Activated naive CD8-positive, alpha-beta T cell (primary cell): ENCODE measurements at regions not wholly inside any gene's neighbourhood (a gene's known extent, or its start where the extent isn't known, plus 50 kb on each side); places are given as distances from the start of the nearest gene placed in this dataset.

Experiments used
- H3K27ac Mint-ChIP-seq: one replicate; pipeline ENCODE4 v1.8.0; 2021; ENCODE audit warnings: mixed read lengths
- H3K27me3 Mint-ChIP-seq: one replicate; pipeline ENCODE4 v1.8.0; 2021; ENCODE audit warnings: mixed read lengths
- H3K36me3 Mint-ChIP-seq: one replicate; pipeline ENCODE4 v1.8.0; 2021; ENCODE audit warnings: mixed read lengths
- H3K4me1 Mint-ChIP-seq: one replicate; pipeline ENCODE4 v1.8.0; 2021; ENCODE audit warnings: low read depth, mixed read lengths
- H3K4me3 Mint-ChIP-seq: one replicate; pipeline ENCODE4 v1.8.0; 2021; ENCODE audit warnings: mild to moderate bottlenecking, mixed read lengths
- H3K9me3 Mint-ChIP-seq: one replicate; pipeline ENCODE4 v1.8.0; 2021; ENCODE audit warnings: low read depth, mixed read lengths

DNA sequence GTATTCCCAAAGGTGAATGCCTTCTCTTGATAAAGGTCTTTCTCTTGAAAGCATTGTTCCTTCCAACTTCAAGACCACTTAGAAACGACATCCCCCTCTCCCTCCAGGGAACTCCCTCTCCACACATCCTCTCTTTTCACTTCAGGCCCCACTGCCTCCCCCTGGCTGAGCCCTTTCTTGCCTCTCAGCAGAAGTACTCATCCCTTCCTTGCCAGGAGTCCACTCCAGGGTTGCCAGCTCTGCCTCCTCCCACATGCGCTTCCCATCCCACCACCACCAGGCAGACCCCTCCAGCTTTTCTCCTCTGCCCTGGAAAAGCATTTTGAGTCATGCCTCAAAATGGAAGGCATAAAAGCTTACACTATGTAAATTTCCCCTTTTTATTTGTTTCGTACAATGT, 126.3 kb upstream of the SALL3 start:
- Mint-ChIP-seq H3K4me1 (no peaks in the 10 kb centered on the region), H3K9me3 (peaks cover 6% of the 10 kb centered on the region), H3K36me3 (no peaks in the 10 kb centered on the region), H3K27me3 (peaks cover 8% of the 10 kb centered on the region), H3K4me3 (no peak overlapping the region), H3K27ac (no peak overlapping the region)

DNA sequence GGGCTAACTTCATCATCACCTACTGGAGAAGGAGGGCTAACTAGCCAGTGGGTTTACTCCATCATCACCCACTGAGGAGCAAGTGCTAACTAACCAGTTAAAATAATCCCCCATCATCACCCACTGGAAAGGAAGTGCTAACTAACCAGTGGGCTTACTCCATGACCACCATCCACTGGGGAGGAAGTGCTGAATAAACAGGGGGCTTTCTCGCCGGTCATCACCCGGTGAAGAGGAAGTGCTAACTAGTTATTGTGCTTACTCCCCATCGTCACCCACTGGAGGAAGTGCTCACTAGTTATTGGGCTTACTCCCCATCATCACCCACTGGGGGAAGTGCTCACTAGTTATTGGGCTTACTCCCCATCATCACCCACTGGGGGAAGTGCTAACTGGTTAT, 124.4 kb upstream of the SALL3 start:
- Mint-ChIP-seq H3K9me3 (peaks cover 6% of the 10 kb centered on the region), H3K4me3 (no peak overlapping the region), H3K36me3 (no peaks in the 10 kb centered on the region), H3K27me3 (peaks cover 9% of the 10 kb centered on the region), H3K27ac (no peak overlapping the region), H3K4me1 (no peaks in the 10 kb centered on the region)

DNA sequence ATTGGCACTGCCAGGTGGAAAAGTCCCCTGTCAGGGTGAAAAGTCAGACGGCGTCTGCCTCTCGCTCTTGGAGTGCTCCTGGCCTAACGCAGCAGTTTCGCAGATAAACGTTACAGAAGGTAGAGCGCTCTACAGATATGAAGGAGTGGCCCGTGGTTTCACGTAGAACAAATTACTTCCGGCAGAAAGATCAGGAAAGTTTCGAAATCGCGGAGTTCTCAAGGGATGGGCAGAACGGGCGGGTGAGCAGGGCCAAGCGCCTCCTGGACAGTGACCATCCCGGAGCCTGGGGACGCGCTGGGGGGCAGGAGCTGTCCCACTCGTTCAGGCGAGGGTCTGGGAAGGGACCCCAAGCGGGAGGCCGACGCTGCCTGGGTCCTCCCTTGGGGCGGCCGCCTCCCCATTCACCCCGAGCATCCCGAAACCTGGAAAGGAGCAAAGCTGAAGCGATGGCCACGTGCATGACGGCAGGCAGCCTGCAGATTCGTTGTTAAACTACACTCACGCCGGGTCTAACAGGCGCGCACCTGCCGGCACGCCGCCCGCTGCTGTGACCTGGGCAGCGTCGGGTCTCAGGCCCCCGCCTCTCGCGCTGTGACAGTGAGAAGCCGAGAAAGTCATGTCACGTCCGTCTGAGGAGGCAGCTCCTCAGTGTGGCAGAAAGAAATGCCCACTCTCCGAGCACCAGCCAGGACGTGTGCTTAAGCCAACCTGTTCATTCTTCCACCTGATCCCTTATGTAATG, 122.9 kb upstream of the SALL3 start:
- Mint-ChIP-seq H3K36me3 (no peaks in the 10 kb centered on the region), H3K4me1 (no peaks in the 10 kb centered on the region), H3K9me3 (peaks cover 4% of the 10 kb centered on the region), H3K27ac (no peak overlapping the region), H3K27me3 (peaks cover 17% of the 10 kb centered on the region), H3K4me3 (no peak overlapping the region)

DNA sequence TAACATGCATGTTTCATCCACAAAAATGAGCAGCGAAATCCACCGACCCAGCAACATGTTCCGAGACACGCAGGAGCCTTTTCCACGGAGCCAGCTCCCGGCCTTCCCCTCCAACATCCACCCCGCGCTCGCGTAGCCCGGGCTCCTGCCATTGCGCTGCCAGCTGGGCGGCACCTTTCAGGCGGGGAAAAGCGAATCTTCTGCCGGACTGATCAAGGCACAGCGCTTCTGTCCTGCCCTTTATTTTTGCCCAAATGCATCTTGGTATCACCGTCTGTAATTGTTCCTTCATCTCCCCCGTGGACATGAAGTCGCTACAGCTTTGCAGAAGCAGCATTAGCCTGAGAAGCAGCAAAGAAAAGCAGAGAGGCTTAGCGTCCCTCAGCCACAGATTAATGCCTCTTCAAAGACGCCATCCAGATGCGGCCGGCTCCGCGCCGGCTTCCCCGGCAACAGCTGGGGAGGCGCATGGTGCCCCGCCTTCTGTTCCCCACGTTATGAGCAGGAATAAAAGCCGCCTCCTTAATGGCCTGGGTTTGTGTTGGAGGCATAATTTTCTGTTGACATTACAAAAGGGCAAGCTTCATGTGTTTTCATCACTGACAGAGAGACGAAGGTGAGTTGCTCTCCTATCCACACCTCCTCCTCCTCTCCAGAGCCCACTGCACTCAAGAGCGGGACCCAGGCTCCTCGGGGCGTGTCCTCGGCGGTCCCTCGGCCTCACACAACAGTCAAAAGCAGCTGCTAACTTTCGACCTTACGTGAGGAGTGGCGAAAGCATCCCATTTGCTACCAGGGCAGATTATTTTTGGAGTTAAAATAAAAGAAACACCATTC, 122.1 kb upstream of the SALL3 start:
- Mint-ChIP-seq H3K36me3 (no peaks in the 10 kb centered on the region), H3K27ac (no peak overlapping the region), H3K27me3 (peaks cover 17% of the 10 kb centered on the region), H3K4me1 (no peaks in the 10 kb centered on the region), H3K4me3 (no peak overlapping the region), H3K9me3 (no peaks in the 10 kb centered on the region)

DNA sequence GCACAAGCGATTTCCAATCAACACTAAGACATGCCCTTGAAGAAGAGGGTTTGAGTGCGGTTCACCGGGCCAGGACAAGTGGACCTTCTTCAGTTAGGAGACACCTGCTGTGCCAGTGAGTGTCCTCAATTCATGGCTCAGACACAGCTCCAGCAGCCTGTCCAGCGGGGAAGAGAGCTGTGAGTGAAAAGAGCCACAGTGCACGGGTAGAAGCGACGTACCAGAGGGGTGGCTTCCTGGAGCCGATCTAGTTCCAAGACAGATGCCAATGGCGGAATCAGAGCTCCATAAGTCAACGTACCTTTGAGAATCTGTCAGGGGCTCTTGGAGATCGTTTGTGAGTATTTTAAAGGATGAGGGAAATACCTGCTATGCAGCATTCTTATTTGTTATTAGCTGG, 119.9 kb upstream of the SALL3 start:
- H3K9me3 Mint-ChIP-seq, result no peaks in the 10 kb centered on the region
- H3K27ac Mint-ChIP-seq, result no peak overlapping the region
- H3K4me1 Mint-ChIP-seq, result no peaks in the 10 kb centered on the region
- H3K27me3 Mint-ChIP-seq, result peaks cover 12% of the 10 kb centered on the region
- H3K36me3 Mint-ChIP-seq, result no peaks in the 10 kb centered on the region
- H3K4me3 Mint-ChIP-seq, result no peak overlapping the region

DNA sequence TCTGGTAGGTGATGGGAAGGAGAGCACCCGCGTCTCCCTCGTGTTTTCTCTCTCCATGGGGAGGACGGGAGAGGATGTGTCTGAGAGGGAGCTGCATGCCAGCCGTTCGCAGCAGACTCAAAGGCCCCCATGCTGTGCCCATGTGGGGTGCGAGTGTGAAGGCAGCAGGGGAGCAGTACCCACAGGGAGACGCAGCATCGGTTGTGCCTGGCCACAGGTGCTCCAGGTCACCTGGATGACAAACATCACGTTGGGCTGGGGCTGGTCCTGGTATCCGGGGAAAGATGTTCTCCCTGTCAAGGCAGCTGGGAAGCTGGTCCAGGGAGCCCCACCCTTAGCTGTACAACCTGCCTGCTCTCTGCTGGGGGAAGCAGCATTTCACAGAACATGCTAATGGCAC, 119.5 kb upstream of the SALL3 start:
- H3K36me3 Mint-ChIP-seq, result no peaks in the 10 kb centered on the region
- H3K4me1 Mint-ChIP-seq, result no peaks in the 10 kb centered on the region
- no peak overlapping the region for H3K27ac Mint-ChIP-seq
- no peaks in the 10 kb centered on the region for H3K9me3 Mint-ChIP-seq
- H3K27me3 Mint-ChIP-seq, result peaks cover 12% of the 10 kb centered on the region
- no peak overlapping the region for H3K4me3 Mint-ChIP-seq

DNA sequence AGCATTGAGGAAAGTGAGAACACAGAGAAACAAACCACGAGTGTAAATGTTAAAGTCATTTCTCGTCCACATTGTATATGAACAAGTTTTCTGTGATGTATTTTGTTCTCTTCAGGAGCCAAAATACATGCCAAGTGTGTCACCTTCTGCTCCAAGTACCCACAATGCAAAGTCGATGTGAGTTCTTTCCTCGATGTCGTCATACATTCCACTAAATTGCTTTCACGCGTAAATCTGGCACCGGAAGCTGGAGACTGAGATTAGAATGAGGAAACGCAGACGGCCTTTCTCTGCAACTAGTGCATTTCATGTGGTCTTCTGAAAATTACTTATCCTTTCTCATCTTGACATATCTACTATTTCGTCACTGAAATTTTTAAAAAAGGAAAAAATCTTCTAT, 118.5 kb upstream of the SALL3 start:
- peaks cover 12% of the 10 kb centered on the region for H3K27me3 Mint-ChIP-seq
- no peaks in the 10 kb centered on the region for H3K9me3 Mint-ChIP-seq
- H3K4me3 Mint-ChIP-seq, result no peak overlapping the region
- H3K27ac Mint-ChIP-seq, result no peak overlapping the region
- no peaks in the 10 kb centered on the region for H3K36me3 Mint-ChIP-seq
- no peaks in the 10 kb centered on the region for H3K4me1 Mint-ChIP-seq

DNA sequence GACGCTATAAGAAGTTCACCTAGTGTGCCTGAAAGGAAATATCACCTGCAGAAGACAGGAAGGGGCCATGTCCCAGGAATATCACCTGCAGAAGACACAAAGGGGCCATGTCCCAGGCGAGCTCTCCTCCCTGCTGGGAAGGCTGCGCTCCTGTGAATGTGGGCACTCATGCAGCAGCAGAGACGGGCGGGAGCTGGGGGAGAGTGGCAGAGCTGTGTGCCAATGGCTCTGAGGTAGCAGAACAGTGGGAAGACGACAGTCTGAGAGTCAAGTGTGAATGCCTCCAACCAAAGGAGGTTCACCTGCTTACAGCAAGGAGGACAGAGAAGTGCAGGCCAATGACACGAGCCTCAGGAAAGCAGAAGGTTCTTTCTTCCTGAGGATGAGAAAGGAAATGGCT, 117.9 kb upstream of the SALL3 start:
- Mint-ChIP-seq H3K4me1 (no peaks in the 10 kb centered on the region), H3K36me3 (no peaks in the 10 kb centered on the region), H3K27ac (no peak overlapping the region), H3K27me3 (peaks cover 12% of the 10 kb centered on the region), H3K4me3 (no peak overlapping the region), H3K9me3 (no peaks in the 10 kb centered on the region)

DNA sequence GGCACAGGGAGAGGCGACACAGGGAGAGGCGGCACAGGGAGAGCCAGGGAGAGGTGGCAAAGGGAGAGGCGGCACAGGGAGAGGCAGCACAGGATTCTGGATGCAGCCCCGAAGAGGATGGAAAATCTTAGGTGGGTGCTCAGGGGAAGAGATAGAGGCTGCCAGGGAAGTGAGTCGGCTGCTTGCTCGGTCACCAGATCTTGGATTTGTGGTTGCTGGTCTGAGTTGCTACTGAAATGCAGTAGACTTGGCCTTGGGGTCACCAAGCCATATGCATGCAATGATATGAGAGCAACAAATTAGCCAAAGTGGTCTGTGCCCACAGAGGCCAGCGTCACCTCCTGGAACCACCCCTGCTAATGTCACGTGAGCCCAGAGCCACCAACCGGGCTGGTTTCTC, 117.2 kb upstream of the SALL3 start:
- Mint-ChIP-seq H3K4me3 (no peak overlapping the region), H3K9me3 (no peaks in the 10 kb centered on the region), H3K27me3 (peaks cover 12% of the 10 kb centered on the region), H3K4me1 (no peaks in the 10 kb centered on the region), H3K27ac (no peak overlapping the region), H3K36me3 (no peaks in the 10 kb centered on the region)

DNA sequence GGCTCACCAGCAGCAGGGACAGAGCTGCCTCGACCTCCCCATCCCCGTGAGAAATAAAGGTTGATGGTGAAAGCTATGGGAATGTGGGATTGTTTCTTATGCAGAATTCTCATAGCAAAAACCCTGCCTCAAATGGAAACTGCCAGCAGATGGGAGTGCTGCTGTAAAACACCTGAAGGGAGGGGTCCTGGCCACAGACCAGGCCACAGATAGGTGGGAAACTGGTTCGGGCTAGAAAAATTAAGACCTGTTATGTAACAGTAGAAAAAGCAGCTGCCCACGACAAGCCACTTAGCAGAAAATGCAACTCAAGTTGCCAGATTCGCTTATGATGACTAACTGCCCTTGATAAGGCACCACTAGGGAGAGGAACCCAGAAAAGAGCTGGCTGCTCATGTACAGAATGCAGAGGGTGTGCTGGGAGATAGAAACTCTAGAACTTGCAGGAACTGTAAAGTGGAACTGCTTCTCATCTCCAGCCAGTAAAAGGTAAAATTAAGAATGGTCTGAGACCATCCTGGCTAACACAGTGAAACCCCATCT, 114.5 kb upstream of the SALL3 start:
- H3K9me3 Mint-ChIP-seq, result no peaks in the 10 kb centered on the region
- H3K36me3 Mint-ChIP-seq, result no peaks in the 10 kb centered on the region
- H3K27me3 Mint-ChIP-seq, result peaks cover 16% of the 10 kb centered on the region
- no peak overlapping the region for H3K27ac Mint-ChIP-seq
- no peak overlapping the region for H3K4me3 Mint-ChIP-seq
- no peaks in the 10 kb centered on the region for H3K4me1 Mint-ChIP-seq

DNA sequence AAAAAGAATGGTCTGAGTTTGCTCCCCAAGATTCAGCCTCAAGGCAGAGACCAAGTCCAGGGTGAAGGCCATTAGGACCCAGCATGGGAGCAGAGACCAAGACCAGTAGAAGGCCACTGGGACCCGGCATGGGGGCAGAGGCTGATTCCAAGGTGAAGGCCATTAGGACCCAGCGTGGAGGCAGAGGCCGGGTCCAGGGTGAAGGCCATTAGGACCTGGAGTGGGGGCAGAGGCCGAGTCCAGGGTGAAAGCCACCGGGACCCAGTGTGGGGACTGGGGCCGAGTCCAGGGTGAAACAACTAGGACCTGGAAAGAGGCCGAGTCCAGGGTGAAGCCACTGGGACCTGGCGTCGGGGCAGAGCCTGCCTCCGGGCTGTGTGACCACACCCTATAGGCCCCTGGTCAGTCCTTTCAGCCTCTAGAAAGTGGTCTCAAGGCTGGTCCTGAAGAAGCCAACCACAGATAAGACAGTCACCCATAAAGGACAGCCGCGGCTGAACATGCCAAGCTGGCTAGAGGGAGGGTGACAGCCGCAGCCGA, 113.8 kb upstream of the SALL3 start:
- Mint-ChIP-seq H3K36me3 (no peaks in the 10 kb centered on the region), H3K27ac (no peak overlapping the region), H3K9me3 (no peaks in the 10 kb centered on the region), H3K27me3 (peaks cover 12% of the 10 kb centered on the region), H3K4me1 (no peaks in the 10 kb centered on the region), H3K4me3 (no peak overlapping the region)

DNA sequence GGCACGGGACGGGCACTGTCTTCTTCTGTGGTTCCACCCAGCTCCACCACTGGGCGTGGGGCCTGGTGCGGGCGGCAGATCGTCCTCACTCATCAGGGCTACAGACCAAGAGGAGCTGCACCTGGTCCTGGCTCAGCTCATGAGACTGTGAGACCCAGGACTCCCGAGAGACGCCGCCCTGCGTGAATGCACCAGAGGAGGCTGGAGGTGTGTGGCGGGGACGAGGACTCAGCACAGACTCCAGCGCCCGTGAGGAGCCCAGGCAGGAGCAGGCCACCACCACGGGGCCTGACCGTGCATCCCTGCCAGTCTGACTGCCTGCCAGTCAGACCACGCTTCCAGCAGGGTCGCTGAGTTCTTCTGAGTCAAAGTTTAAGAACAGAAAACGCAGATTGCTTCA, 112.5 kb upstream of the SALL3 start:
- no peaks in the 10 kb centered on the region for H3K36me3 Mint-ChIP-seq
- no peaks in the 10 kb centered on the region for H3K9me3 Mint-ChIP-seq
- H3K4me3 Mint-ChIP-seq, result no peak overlapping the region
- peaks cover 6% of the 10 kb centered on the region for H3K27me3 Mint-ChIP-seq
- no peaks in the 10 kb centered on the region for H3K4me1 Mint-ChIP-seq
- no peak overlapping the region for H3K27ac Mint-ChIP-seq

DNA sequence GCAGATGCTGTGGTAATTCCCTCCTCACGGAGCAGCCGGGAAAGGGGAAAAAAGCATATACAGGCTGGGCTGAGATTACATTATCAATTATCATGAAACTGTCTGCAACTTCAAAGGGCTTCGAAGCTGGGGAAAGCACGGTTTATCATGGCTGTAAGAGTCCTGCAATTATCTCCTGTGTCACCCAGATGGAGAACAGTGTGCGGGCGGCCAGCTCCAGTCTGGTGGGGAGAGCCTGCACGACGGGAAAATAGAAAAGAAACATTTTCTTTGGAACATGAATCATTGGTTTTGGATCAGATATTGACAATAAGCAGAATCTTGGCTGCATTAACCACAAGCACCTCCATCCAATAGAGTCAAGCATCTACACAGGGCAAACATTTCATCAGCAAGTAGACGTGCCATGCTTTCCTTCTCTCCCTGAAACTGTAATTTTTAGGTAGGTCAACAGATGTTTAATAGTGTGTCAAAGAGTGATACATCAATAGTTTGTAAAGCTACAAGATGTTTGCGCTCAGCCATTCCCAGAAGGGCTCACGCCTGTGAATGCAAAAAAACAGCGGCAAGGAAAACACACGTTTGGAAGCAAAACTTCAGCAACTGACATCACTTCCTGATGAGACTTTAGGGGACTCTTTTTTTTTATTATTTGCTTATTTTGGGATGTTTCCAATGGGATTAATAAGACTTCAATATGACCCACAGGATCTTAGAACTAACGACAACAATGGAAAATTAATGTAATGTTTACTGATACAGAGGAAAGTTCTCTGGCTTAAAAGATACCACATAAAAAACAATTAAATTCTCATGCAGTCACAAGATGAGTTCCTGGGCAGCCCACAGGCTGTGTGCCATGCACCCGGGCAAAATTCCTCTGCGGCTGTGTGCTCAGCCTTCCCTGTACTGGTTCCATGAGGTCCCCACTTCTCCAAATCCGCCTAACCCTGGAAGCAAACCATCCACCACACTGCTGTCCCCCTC, 111.0 kb upstream of the SALL3 start:
- Mint-ChIP-seq H3K9me3 (no peaks in the 10 kb centered on the region), H3K27ac (no peak overlapping the region), H3K4me1 (no peaks in the 10 kb centered on the region), H3K27me3 (peaks cover 6% of the 10 kb centered on the region), H3K36me3 (no peaks in the 10 kb centered on the region), H3K4me3 (no peak overlapping the region)

DNA sequence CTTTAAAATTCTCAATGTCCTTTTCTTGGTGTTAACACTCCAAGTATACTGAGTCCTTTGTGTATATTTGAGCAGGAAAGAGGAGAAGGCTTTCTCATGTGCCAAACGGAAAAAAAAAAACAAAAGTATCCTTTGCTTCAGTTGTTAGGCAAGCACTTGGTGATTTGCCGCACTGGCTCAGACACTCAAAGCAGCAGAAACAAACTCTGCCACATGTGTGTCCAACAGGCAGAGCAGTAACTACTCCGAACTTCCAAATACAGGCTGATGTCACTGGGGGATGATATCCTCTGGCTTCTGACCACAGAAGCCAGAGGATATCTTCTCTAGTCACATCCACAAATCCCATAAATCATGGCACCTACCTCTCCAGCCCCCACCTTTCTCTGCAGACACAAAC, 108.0 kb upstream of the SALL3 start:
- H3K36me3 Mint-ChIP-seq, result no peaks in the 10 kb centered on the region
- no peaks in the 10 kb centered on the region for H3K9me3 Mint-ChIP-seq
- H3K27ac Mint-ChIP-seq, result no peak overlapping the region
- H3K27me3 Mint-ChIP-seq, result peaks cover 8% of the 10 kb centered on the region
- no peak overlapping the region for H3K4me3 Mint-ChIP-seq
- H3K4me1 Mint-ChIP-seq, result no peaks in the 10 kb centered on the region
